ENCODE measurements at regions not wholly inside any gene's neighbourhood (a gene's known extent, or its start where the extent isn't known, plus 50 kb on each side); places are given as distances from the start of the nearest gene placed in this dataset.

DNA sequence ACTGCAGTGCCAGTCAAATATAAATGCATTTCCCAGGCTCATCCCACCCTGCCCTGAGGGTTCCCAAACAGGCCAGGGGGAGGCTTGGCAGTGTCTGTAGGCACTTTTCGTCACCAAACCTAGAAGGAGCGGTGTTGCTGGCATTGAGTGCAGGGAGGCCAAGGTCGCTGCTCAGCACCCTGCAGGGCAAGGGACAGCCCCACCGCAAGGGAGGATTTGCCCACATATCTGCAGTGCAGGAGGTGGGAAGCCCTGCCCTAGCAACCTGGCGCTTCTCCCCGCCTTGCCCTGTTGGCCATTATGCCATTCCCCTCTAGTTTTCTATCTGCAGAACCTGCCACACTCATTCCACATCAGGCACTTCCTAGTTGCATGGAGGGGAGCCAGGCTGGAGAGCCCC is 327.8 kb upstream of the ADCY2 start:
- no peak for DNase-seq
- no peaks in the 10 kb centered on the region for H3K9me3 ChIP-seq
- no peaks in the 10 kb centered on the region for H3K36me3 ChIP-seq
- H3K4me3 ChIP-seq, result no peak overlapping the region
- no peaks in the 10 kb centered on the region for H3K27me3 ChIP-seq

GRCh38 chr5:7068899-7069298 is 327.0 kb upstream of the ADCY2 start:
- Histone ChIP-seq H3K4me3 (no peak overlapping the region), H3K36me3 (no peaks in the 10 kb centered on the region), H3K27me3 (no peaks in the 10 kb centered on the region), H3K9me3 (no peaks in the 10 kb centered on the region)
- DNase-seq, result no peak

GRCh38 chr5:7072188-7072587 is 323.8 kb upstream of the ADCY2 start:
- Histone ChIP-seq H3K36me3 (no peaks in the 10 kb centered on the region), H3K4me3 (no peak overlapping the region)

DNA sequence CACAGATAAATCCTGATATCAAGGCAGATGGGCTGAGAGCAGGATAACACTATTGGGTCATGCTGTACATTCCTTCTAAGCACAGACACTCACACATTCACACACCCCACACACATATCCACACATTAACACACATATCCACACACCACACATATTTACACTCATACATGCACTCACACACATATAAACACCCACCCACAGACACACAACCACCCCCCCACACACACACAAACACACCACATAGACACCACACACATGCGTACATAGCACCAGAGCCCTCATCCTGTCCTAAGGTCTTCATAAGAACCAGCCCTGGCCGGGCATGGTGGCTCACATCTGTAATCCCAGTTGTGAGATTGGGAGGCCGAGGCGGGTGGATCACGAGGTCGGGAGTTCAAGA is 322.3 kb upstream of the ADCY2 start:
- Histone ChIP-seq H3K4me3 (no peak overlapping the region), H3K27me3 (no peaks in the 10 kb centered on the region), H3K36me3 (no peaks in the 10 kb centered on the region), H3K9me3 (no peaks in the 10 kb centered on the region)
- no peak for DNase-seq

More at GRCh38 chr5:7072188-7072587, 323.8 kb upstream of the ADCY2 start:
- no peaks in the 10 kb centered on the region for H3K9me3 ChIP-seq
- DNase-seq, result no peak
- H3K27me3 ChIP-seq, result no peaks in the 10 kb centered on the region

DNA sequence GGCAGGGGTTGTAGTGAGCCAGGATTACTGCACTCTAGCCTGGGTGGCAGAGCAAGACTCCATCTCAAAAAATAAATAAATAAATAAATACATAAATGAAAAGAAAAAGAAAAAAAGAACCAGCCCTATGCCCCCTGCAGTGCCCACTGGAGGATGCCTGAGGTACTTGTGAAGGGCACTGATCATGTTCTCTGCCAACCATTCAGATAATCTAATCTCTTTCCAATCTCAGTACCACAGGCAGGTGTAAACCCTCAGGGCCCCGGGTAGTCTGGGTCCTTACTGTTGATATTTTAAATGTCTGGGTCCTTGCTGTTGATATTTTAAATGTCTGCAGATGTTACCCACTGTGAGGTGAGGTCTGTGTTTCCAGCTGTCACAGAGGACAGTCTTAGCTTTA is 321.8 kb upstream of the ADCY2 start:
- Histone ChIP-seq H3K27me3 (no peaks in the 10 kb centered on the region), H3K9me3 (no peaks in the 10 kb centered on the region), H3K4me3 (no peak overlapping the region), H3K36me3 (no peaks in the 10 kb centered on the region)
- no peak for DNase-seq

DNA sequence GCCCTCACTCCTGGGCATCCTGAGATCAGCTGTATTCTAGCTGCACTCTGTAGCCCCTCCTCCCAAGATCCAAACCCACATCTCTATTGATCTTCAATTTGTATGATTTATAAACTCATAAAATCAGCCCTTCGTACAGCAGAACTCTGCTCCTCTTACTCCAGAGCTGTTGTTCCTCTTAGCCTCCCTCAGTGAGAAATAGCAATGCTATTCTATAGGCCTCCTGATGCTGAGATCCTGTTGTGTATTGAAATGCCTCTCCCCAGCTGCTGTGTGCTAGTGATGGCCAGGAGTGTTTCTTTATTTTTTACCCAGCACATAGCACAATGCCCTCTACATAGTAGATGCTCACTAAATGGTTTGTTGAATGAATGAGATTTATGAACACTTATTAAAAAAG is 320.5 kb upstream of the ADCY2 start:
- no peak overlapping the region for H3K4me3 ChIP-seq
- no peaks in the 10 kb centered on the region for H3K27me3 ChIP-seq
- H3K9me3 ChIP-seq, result no peaks in the 10 kb centered on the region
- no peaks in the 10 kb centered on the region for H3K36me3 ChIP-seq
- DNase-seq, result no peak

DNA sequence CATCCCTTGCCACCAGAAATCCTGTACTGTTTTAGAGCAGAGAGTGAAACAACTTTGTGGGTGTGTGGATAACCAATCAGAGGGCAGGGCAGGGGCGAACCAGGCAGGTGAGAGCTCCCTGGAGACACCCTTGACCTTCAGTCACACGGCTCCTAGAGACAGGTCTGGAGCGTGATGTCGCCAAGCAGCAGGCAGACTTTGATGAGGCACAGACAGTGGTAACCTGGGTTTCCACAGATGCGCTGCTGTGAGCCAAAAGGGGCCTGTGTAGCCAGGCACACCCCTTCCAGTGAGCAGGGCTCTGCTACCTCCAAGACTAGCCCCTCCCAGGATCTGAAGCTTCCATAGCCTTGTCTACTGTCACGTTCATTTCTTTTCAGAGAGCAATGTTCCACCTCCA is 317.8 kb upstream of the ADCY2 start:
- H3K9me3 ChIP-seq, result no peaks in the 10 kb centered on the region
- H3K4me3 ChIP-seq, result no peak overlapping the region
- H3K36me3 ChIP-seq, result no peaks in the 10 kb centered on the region
- H3K27me3 ChIP-seq, result no peaks in the 10 kb centered on the region; the same call in 1 of the 2 replicates
- no peak for DNase-seq

GRCh38 chr5:7078901-7079300 is 317.0 kb upstream of the ADCY2 start:
- H3K27me3 ChIP-seq, result no peaks in the 10 kb centered on the region; the same call in 1 of the 2 replicates
- H3K36me3 ChIP-seq, result no peaks in the 10 kb centered on the region
- no peak overlapping the region for H3K4me3 ChIP-seq
- no peaks in the 10 kb centered on the region for H3K9me3 ChIP-seq
- no peak for DNase-seq

- DNase-seq, result no peak
- Histone ChIP-seq H3K9me3 (no peaks in the 10 kb centered on the region), H3K4me3 (no peak overlapping the region), H3K36me3 (no peaks in the 10 kb centered on the region), H3K27me3 (no peaks in the 10 kb centered on the region; the same call in 1 of the 2 replicates)
Measured at GRCh38 chr5:7080501-7080900, 315.4 kb upstream of the ADCY2 start.

DNA sequence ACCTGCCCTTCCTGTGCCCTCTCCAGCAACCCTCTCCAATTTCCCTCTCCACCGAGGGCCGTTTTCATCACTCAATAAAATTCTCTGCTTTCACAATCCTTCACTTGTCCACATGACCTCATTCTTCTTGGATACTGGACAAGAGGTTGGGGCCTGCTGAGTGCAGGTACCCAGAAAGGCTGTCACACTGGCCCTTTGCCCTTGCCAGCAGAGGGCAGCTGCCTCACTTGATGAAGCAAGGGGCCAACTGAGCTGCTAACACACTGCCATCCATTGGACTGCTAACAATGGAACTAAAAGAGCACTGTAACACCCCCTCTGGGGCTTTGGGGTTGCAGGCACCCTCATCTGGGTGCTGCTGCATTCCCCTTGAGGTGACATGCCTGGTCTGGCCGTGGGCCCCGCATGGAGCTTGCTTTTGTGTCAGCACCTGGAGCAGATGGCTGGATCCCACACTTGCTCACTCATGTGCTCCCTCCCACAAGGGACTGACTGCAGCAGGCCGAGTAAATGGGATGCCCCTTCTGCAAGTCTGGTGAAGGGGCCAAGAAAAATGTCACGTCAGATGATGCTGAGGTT is 308.1 kb upstream of the ADCY2 start:
- no peaks in the 10 kb centered on the region for H3K9me3 ChIP-seq
- DNase-seq, result peak; percentile 17
- H3K27me3 ChIP-seq, result no peaks in the 10 kb centered on the region
- H3K36me3 ChIP-seq, result no peaks in the 10 kb centered on the region
- H3K4me3 ChIP-seq, result no peak overlapping the region

- Histone ChIP-seq H3K27me3 (no peaks in the 10 kb centered on the region), H3K9me3 (no peaks in the 10 kb centered on the region), H3K36me3 (no peaks in the 10 kb centered on the region), H3K4me3 (no peak overlapping the region)
- DNase-seq, result no peak
Measured at GRCh38 chr5:7088849-7089248, 307.1 kb upstream of the ADCY2 start.

GRCh38 chr5:7094626-7095025 is 301.3 kb upstream of the ADCY2 start:
- H3K27me3 ChIP-seq, result no peaks in the 10 kb centered on the region
- H3K9me3 ChIP-seq, result no peaks in the 10 kb centered on the region
- no peak for DNase-seq
- H3K4me3 ChIP-seq, result no peak overlapping the region
- no peaks in the 10 kb centered on the region for H3K36me3 ChIP-seq

GRCh38 chr5:7096294-7096693 is 299.6 kb upstream of the ADCY2 start:
- no peaks in the 10 kb centered on the region for H3K27me3 ChIP-seq
- no peak for DNase-seq
- no peak overlapping the region for H3K4me3 ChIP-seq
- no peaks in the 10 kb centered on the region for H3K9me3 ChIP-seq
- no peaks in the 10 kb centered on the region for H3K36me3 ChIP-seq

- Histone ChIP-seq H3K36me3 (no peaks in the 10 kb centered on the region), H3K27me3 (no peaks in the 10 kb centered on the region; the same call in 1 of the 2 replicates), H3K4me3 (no peak overlapping the region), H3K9me3 (no peaks in the 10 kb centered on the region)
- no peak for DNase-seq
Measured at GRCh38 chr5:7105358-7105757, 290.6 kb upstream of the ADCY2 start.

GRCh38 chr5:7117961-7118360 is 278.0 kb upstream of the ADCY2 start:
- Histone ChIP-seq H3K4me3 (no peak overlapping the region), H3K9me3 (no peaks in the 10 kb centered on the region), H3K36me3 (no peaks in the 10 kb centered on the region), H3K27me3 (no peaks in the 10 kb centered on the region)
- DNase-seq, result no peak

DNA sequence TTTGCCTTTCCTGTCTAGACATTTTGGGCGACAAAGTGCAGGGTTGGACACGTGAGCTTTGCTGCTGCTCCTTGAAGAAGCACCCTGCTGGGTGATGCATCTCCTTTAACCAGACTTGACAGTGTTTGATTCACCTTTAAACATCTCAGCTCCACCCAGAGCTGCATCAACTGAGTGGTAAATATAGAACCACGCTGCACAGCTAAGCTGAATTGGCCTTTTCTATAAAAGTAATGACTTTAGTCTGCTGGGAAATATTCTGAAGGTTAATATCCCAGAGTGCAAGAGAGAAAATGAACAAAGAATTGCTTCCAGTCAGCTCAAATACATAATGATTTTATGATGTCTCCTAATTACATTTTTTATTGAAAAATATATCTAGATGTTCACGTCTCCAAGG is 264.3 kb upstream of the ADCY2 start:
- no peak for DNase-seq
- H3K4me3 ChIP-seq, result no peak overlapping the region
- no peaks in the 10 kb centered on the region for H3K36me3 ChIP-seq
- H3K27me3 ChIP-seq, result no peaks in the 10 kb centered on the region
- H3K9me3 ChIP-seq, result no peaks in the 10 kb centered on the region; the same call in 1 of the 2 replicates

- Histone ChIP-seq H3K27me3 (no peaks in the 10 kb centered on the region; the same call in 1 of the 2 replicates), H3K36me3 (no peaks in the 10 kb centered on the region), H3K4me3 (no peak overlapping the region), H3K9me3 (no peaks in the 10 kb centered on the region)
- no peak for DNase-seq
Measured at GRCh38 chr5:7146886-7147285, 249.1 kb upstream of the ADCY2 start.

DNA sequence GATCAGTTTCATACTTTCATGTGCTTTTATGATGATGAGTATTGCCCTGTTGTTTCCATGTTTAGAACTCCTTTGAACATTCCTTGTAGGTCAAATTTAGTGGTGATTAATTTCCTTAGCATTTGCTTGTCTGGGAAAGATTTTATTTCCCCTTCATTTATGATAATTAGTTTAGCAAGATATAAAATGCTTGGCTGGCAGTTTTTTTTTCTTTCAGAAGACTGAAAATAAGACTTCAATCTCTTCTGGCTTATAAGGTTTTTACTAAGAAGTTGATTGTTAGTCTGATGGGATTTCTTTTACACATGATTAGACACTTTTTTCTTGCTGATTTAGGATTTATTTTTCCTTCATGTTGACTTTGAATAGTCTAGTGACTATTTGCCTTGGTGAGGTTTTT is 238.9 kb upstream of the ADCY2 start:
- Histone ChIP-seq H3K36me3 (no peaks in the 10 kb centered on the region), H3K27me3 (no peaks in the 10 kb centered on the region; the same call in 1 of the 2 replicates), H3K9me3 (peaks cover 8% of the 10 kb centered on the region), H3K4me3 (no peak overlapping the region)
- DNase-seq, result no peak

All from MG63 (cell line).